Spleen (tissue), 7 donors: ENCODE measurements at regions not wholly inside any gene's neighbourhood (a gene's known extent, or its start where the extent isn't known, plus 50 kb on each side); places are given as distances from the start of the nearest gene placed in this dataset.

Experiments used
- POLR2A ChIP-seq, 3 donors: fragments of 450-650 bp; IDR thresholded peaks; one replicate each; pipeline ENCODE4 v1.5.1; 2017; ENCODE audit warnings: antibody characterized with exemption in 3 of 3, mild to moderate bottlenecking in 1 of 3
- POLR2AphosphoS5 ChIP-seq, 3 donors: sonication (generic); formaldehyde crosslinking; IDR thresholded peaks; one replicate each; pipeline ENCODE4 v1.5.1; 2017; ENCODE audit warnings: antibody characterized with exemption in 3 of 3
- TF ChIP-seq, protein P1 (sequence below), 11 experiments: fragments of 200-600 bp in 7 of 11; fragments of 450-650 bp in 4 of 11; sonication (generic) in 4 of 11; IDR thresholded peaks in 8 of 11; conservative IDR thresholded peaks in 3 of 11; 1 replicate in 7 of 11; 2 replicates in 4 of 11; pipeline versions ENCODE4 v1.4.0 to v1.8.0; 2016 to 2021; ENCODE audit warnings: antibody characterized with exemption in 11 of 11, inconsistent platforms in 4 of 11, mild to moderate bottlenecking in 1 of 11
- donor health status: DM: no; HTN: no; CAD: no; lungs with moderate emphysema.
- donor health status: DM: no; HTN: no; CAD: no.
- donor health status: DM: no; HTN: no; CAD: no.

DNA sequence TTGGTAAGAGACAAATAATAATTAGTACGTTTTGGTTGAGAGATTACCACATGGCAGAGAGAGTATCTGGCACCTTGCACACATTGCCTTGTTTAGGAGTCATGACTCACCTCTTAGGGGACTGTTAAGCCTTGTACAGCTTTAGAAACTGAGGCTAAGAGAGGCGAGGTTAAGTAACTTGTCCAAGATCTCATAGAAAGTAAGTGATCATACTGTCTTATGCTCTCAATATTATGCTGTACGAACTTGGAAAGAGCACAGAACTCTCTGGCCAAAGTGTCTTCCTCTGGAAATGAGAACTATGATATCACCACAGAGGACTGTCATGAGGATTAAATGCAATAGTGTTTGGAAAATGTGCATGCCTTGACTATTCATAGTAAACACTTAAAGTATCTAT is 249.0 kb downstream of the UTRN start:
- TF ChIP-seq, protein P1, sequence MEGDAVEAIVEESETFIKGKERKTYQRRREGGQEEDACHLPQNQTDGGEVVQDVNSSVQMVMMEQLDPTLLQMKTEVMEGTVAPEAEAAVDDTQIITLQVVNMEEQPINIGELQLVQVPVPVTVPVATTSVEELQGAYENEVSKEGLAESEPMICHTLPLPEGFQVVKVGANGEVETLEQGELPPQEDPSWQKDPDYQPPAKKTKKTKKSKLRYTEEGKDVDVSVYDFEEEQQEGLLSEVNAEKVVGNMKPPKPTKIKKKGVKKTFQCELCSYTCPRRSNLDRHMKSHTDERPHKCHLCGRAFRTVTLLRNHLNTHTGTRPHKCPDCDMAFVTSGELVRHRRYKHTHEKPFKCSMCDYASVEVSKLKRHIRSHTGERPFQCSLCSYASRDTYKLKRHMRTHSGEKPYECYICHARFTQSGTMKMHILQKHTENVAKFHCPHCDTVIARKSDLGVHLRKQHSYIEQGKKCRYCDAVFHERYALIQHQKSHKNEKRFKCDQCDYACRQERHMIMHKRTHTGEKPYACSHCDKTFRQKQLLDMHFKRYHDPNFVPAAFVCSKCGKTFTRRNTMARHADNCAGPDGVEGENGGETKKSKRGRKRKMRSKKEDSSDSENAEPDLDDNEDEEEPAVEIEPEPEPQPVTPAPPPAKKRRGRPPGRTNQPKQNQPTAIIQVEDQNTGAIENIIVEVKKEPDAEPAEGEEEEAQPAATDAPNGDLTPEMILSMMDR (IDR thresholded peaks at IDR 0.05 in 8 of 11, conservative IDR thresholded peaks at IDR 0.05 in 3 of 11): no peak
- TF ChIP-seq POLR2A (IDR thresholded peaks at IDR 0.05) (no peak), POLR2AphosphoS5 (IDR thresholded peaks at IDR 0.05) (no peak)
